HG03139 (cell line): ENCODE measurements at regions not wholly inside any gene's neighbourhood (a gene's known extent, or its start where the extent isn't known, plus 50 kb on each side); places are given as distances from the start of the nearest gene placed in this dataset.

ENCODE experiments used
- ATAC-seq: cut with Tn5 transposase; IDR thresholded peaks from one replicate; pipeline ENCODE4 v1.9.1; 2021; ENCODE audit not compliant: unreplicated experiment

- no peak for ATAC-seq
Measured at GRCh38 chr2:129620411-129620810, 359.1 kb upstream of the RAB6C start.

DNA sequence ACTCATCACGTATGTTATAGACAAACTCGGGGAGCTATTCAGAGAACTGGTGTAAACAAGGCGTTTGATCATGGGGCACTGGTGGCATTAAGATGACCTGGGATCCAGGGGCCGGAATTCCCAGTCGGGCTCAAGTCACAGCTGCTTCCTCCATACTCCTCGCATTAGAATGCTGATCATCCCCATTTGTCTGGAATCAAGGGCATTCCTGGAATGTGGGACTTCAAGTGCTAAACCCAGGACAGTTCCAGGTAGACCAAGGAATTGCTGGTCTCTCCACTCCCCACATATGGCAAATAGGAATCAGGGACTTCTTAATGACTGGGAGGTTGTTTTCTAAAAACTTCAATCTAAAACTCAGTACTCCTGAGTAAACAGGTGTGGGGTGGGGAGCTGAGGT lies 355.7 kb upstream of the RAB6C start:
- no peak for ATAC-seq

DNA sequence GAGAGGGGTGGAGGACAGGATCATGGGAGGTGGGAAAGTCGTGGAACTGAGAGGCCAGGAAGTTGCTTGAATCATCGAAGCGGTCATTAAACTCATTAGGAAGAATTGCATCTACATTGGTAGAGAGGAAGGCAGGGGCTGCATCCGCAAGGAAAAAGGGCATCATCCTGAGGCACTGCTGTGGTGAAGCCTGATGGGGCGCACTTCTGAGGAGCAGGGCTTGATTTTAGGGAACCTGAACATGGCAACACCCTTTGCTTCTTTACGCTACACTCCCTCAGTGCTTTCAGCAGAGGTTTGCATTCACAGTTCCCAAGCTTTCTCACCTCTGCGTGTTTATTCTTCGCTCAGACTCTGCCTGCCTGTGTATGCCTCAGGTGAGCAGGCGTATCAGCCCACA lies 352.0 kb upstream of the RAB6C start:
- no peak for ATAC-seq

GRCh38 chr2:129636692-129637091 lies 342.8 kb upstream of the RAB6C start:
- no peak for ATAC-seq

DNA sequence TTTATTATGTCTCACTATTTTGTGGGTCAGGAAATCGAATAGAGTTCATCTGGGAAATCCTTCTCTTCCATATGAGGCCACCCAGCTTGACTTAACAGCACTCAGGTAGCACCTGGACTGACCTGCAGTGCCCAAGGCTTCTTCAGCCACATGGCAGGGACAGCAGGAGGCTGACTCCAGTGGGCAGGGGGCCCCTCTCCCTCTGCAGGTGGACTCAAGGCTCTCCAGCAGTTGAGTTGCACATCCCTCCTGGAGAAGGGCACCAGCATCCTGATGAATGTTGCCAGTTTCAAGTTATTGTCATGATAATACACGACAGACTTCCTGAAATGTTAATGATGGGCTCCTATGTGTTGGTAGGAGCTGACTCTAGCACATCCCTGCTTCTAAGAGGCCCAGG lies 338.1 kb upstream of the RAB6C start:
- ATAC-seq, result no peak

DNA sequence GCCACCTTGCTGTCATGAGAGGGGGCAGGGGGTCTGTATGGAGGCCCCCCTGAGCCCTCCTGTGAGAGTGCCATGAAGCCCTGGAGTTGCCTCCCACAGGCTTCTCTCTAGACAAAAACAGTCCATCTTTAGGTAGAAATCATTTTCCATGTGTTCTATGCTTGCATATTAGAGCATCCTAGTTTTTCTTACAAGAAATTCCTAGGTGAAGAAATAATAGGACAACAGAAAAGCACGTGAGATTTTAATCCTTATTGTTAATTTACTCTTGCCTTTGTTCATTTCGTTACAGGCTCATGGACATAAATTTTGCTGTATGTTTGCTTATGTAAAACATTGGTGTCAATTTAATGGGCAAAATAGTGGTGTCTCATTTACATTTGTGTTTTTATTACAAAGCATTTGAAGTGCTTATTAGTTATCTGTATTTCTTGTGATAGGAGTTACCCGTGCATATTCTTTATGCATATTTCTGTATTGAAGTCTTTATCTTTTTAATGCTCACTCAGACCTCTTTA lies 336.9 kb upstream of the RAB6C start:
- no peak for ATAC-seq

- no peak for ATAC-seq
Measured at GRCh38 chr2:129645335-129645734, 334.1 kb upstream of the RAB6C start.

DNA sequence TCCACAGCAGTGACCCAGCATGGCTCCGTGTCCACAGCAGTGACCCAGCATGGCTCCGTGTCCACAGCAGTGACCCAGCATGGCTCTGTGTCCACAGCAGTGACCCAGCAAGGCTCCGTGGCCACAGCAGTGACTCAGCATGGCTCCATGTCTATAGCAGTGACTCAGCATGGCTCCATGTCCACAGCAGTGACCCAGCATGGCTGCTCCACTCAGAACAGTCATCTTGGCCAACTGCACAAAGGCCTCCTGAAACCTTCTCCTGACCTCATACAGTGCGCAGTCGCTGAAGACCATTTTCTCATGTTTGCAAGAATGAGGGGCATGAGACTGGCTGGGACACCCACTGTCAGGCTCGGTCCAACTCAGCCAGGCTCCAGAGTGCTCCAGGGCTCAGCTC lies 333.4 kb upstream of the RAB6C start:
- no peak for ATAC-seq

GRCh38 chr2:129653246-129653645 lies 326.2 kb upstream of the RAB6C start:
- no peak for ATAC-seq

DNA sequence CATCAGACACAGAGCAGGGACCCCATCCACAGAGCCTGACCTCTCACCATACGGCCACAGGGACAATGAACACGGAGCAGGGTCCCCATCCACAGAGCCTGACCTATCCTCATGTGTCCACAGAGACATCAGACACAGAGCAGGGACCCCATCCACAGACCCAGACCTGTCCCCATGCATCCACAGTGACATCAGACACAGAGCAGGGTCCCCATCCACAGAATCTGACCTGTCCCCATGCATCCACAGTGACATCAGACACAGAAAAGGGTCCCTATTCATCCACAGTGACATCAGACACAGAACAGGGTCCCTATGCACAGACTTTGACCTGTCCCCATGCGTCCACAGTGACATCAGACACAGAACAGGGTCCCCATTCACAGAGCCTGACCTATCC lies 325.1 kb upstream of the RAB6C start:
- no peak for ATAC-seq

GRCh38 chr2:129656081-129656598 lies 323.3 kb upstream of the RAB6C start:
- ATAC-seq, result no peak

DNA sequence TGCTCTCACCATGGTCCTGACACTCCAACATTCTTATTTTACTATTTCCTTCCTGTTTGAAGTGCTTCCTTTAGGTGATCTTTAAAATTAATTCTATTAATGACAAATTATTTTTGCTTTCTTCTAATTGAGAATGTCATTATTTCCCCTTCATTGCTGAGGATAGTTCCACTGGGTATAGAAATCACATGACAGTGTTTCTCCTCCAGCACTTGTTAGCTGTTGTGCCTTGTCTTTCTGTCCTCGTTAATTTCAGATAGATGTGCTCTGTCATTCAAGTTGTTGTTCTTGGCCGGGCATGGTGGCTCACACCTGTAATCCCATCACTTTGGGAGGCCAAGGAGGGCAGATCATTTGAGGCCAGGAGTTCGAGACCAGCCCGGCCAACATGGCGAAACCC lies 321.0 kb upstream of the RAB6C start:
- ATAC-seq, result no peak

DNA sequence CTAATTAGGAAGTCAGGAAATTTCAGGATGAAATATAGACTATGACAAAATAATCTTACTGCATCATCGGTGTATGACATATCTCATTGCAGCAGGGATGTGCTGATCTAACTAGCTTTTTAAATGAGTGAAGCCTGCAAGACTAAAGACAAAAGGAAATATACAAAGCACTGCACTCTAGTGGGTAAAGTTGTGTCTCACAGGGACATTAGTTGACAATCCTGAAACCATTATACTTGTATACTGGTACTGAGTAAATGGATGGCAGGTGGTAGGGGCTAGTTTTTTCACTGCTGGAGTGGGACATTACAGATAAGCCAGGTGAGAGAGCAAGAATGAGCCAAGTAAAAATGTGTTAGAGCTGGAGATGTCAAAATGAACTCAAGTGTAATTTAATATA lies 317.5 kb upstream of the RAB6C start:
- ATAC-seq, result no peak

DNA sequence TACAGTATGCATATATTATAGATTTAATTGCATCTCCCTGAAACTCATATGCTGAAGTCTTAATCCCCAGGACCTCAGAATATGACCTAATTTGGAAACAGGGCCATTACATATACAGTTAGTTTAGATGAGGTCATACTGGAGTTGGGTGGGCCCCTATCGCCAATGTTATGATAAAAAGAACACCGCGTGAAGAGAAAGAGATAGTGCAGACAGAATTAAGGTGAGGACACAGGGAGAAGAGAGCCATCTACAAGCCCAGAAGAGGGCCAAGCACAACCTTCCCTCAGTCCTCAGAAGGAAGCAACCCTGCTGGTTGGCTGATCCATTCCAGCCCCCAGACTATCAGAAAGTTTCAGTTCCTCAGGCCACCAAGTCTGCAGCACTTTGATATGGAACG lies 311.9 kb upstream of the RAB6C start:
- ATAC-seq, result no peak

DNA sequence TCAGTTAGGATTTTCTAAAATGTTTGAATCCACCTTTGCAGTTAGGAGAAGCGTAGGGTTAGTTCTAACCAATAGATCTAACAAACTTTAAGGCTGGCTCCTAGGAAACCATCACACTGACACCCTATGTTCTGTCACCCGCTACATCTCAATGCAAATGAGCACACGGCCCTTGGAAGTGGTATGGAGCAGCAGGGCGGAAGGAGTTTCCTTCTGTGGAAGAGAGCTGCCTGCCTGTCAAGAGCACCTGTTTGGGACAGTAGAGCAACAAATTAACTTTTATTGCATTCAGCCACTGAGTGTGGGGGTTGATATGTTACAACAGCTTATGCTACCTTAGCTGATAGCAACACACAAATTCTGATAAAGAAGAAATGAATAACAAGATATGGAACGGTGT lies 306.9 kb upstream of the RAB6C start:
- ATAC-seq, result no peak

GRCh38 chr2:129673234-129673633 lies 306.2 kb upstream of the RAB6C start:
- no peak for ATAC-seq

GRCh38 chr2:129673847-129674711 lies 305.4 kb upstream of the RAB6C start:
- no peak for ATAC-seq

DNA sequence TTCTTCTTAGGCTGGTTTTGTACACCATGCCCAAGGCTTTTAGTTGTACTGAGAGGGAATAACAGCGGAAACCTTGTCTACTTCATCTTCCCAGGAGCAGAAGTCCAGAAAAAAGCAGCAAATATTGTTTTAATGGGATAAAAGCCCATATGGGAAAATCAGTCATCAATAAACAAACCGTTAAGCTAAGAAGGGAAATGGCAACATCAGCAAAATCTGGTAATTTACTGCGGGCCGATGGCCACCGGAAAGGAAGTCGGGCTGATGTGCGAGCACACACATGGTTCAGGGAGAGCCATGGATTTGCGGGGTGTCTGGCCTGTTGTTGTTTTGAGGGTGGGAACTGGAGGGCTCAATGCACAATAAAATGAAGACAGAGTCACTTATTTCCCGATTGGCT lies 300.7 kb upstream of the RAB6C start:
- ATAC-seq, result no peak

DNA sequence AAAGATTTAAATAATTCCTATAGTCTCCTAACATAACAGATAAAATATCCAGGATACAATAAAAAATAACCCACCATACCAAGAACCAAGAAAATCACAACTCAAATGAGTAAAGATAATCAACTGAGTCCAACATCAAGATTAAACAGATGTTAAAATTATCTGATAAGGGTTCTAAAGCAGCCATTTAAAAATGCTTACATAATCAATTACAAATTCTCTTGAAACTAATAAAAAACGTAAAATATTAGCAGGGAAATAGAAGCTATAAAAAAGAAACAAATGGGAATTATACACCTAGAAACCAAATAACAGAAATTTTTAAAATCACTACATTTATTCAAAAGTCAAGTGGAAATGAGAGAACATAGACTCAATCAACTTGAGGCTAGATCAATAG lies 297.7 kb upstream of the RAB6C start:
- ATAC-seq, result no peak

DNA sequence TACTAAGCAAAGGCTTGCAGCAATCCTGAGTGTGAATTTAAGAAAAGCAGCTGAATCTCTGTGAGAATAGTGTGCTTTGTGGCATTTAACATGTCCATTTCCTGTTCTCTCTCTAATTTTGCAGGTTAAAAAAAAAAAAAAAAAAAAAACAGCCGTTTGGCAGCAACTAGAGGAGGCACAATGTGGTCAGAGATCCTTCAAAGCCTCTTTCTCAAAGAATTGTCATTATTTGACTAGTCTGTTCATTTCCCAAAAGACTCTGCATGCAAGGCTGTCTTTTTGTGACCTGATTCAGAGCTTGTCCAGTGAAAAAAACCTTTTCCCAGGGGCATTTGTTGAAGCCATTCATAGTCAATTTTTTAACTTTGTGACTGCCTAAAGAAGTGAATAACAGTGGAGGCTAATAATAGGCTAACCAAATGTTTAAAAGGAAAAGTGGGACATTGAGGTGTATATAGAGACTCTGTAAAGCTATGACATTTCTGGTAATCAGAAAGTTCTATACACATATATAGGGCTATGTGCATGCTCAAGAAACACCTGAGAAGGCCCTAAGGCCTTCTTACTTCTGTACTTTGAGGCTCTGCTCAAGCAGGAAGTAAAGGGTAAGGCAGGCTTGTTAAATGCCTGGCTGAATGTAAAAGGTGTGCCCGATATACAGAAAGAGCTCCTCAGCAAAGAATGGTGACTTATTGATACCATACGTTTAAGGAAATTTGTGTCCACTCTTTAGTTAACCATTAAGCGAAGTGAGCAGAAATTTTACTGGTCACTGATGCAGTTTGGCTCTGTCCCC lies 289.6 kb upstream of the RAB6C start:
- no peak for ATAC-seq

DNA sequence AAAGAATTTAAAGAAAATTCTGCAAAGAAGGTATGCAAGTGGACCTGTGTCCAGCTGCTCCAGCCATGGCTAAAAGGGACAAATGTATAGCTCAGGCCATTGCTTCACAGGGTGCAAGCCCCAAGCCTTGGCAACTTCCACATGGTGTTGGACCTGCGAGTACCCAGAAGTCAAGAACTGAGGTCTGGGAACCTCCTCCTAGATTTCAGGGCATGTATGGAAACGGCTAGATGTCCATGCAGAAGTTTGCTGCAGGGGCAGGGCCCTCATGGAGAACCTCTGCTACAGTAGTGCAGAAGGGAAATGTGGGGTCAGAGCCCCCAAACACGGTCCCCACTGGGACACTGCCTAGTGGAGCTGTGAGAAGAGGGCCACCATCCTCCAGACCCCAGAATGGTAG lies 284.0 kb upstream of the RAB6C start:
- ATAC-seq, result no peak

DNA sequence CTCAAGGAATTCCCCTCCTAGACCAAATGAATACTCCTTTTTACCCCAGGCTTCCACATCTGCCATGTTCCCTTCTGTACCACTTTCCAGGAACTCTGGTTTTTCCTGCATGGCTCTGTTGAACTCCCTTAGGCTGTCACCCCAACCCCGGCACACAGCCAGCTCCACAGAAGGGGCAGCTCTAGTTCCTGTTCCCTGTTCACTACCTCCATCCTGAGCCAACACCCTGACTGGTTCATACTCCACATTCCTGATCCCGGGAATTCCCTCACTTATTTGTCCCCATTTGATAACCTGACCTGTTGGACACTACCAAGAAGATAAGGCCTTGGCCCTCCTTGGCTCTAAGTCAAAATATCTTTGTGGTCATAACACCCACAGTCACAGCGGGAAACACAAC lies 280.9 kb upstream of the RAB6C start:
- ATAC-seq, result no peak
